Liver (tissue), 8 donors: ENCODE measurements at regions not wholly inside any gene's neighbourhood (a gene's known extent, or its start where the extent isn't known, plus 50 kb on each side); places are given as distances from the start of the nearest gene placed in this dataset.

ENCODE experiments used
- DNase-seq: peaks from one replicate; pipeline ENCODE4 v3.0.0-alpha.2; 2017; ENCODE audit warnings: low spot score
- H3K27ac ChIP-seq, 2 donors: one replicate each; pipeline ENCODE4 v1.7.0; 2013; ENCODE audit warnings: inconsistent platforms in 2 of 2, low read length in 2 of 2, control low read depth in 1 of 2, low read depth in 1 of 2, mild to moderate bottlenecking in 1 of 2
- H3K27me3 ChIP-seq, 4 donors: one replicate each; pipeline versions ENCODE4 v1.6.1 to v1.7.0; 2013; ENCODE audit warnings: low read length in 3 of 4, inconsistent platforms in 1 of 4, mild to moderate bottlenecking in 1 of 4, moderate library complexity in 1 of 4; ENCODE audit not compliant: control insufficient read depth in 4 of 4, insufficient read depth in 4 of 4
- H3K36me3 ChIP-seq, 4 donors: one replicate each; pipeline versions ENCODE4 v1.6.1 to v1.7.0; 2013; ENCODE audit warnings: low read length in 3 of 4, mild to moderate bottlenecking in 3 of 4, low read depth in 1 of 4, moderate library complexity in 1 of 4; ENCODE audit not compliant: control insufficient read depth in 4 of 4, insufficient read depth in 3 of 4
- H3K4me1 ChIP-seq, 4 donors: one replicate each; pipeline versions ENCODE4 v1.6.1 to v1.7.0; 2013; ENCODE audit warnings: low read length in 3 of 4, mild to moderate bottlenecking in 3 of 4, moderate library complexity in 1 of 4; ENCODE audit not compliant: control insufficient read depth in 4 of 4, insufficient read depth in 4 of 4
- H3K4me3 ChIP-seq, 3 donors: one replicate each; pipeline versions ENCODE4 v1.6.1 to v1.7.0; 2013; ENCODE audit warnings: low read length in 3 of 3, control low read depth in 1 of 3, low read depth in 1 of 3, mild to moderate bottlenecking in 1 of 3
- H3K9ac ChIP-seq, 2 donors: one replicate each; pipeline ENCODE4 v1.7.0; 2013; ENCODE audit warnings: low read length in 2 of 2, mild to moderate bottlenecking in 2 of 2, moderate library complexity in 2 of 2, control low read depth in 1 of 2, low read depth in 1 of 2
- H3K9me3 ChIP-seq, 4 donors: one replicate each; pipeline versions ENCODE4 v1.6.1 to v1.7.0; 2013; ENCODE audit warnings: low read length in 3 of 4; ENCODE audit not compliant: control insufficient read depth in 4 of 4
- EGR1 ChIP-seq, 2 donors: IDR thresholded peaks; 2 replicates each; pipeline ENCODE4 v1.6.1; 2016 to 2018; ENCODE audit warnings: antibody characterized with exemption in 2 of 2, low read depth in 2 of 2
- FOXA1 ChIP-seq: IDR thresholded peaks from 2 replicates; pipeline ENCODE4 v1.6.1; 2016; ENCODE audit warnings: antibody characterized with exemption
- FOXA2 ChIP-seq: IDR thresholded peaks from 2 replicates; pipeline ENCODE4 v1.6.1; 2016; ENCODE audit warnings: antibody characterized with exemption
- GABPA ChIP-seq, 2 donors: IDR thresholded peaks in 1 of 2; conservative IDR thresholded peaks in 1 of 2; 2 replicates each; pipeline ENCODE4 v1.6.1; 2016; ENCODE audit warnings: antibody characterized with exemption in 2 of 2, mild to moderate bottlenecking in 1 of 2, moderate library complexity in 1 of 2
- HNF4A ChIP-seq, 2 donors: conservative IDR thresholded peaks; 2 replicates each; pipeline ENCODE4 v1.6.1; 2016; ENCODE audit warnings: antibody characterized with exemption in 2 of 2, mild to moderate bottlenecking in 2 of 2
- HNF4G ChIP-seq: IDR thresholded peaks from 2 replicates; pipeline ENCODE4 v1.6.1; 2016; ENCODE audit warnings: antibody characterized with exemption
- NR2F2 ChIP-seq: IDR thresholded peaks from 2 replicates; pipeline ENCODE4 v1.6.1; 2016; ENCODE audit warnings: antibody characterized with exemption
- SP1 ChIP-seq: IDR thresholded peaks from 2 replicates; pipeline ENCODE4 v1.6.1; 2018; ENCODE audit warnings: antibody characterized with exemption, mild to moderate bottlenecking
- WGBS: extraction: QIAGEN DNeasy Blood & Tissue Kit; methylation state at CpG from one replicate; pipeline ENCODE4 v1.1.7; 2013; 5-methylcytosine and 5-hydroxymethylcytosine counted together
- TF ChIP-seq, protein P1 (sequence below): fragments of 150-350 bp; IDR thresholded peaks from 2 replicates; pipeline ENCODE4 v1.5.1; 2017; ENCODE audit warnings: improper control_type of control experiment, low read depth, low read length; ENCODE audit not compliant: missing input control
- TF ChIP-seq, protein P2 (sequence below): IDR thresholded peaks from 2 replicates; pipeline ENCODE4 v1.6.1; 2016; ENCODE audit warnings: antibody characterized with exemption
- TF ChIP-seq, protein P3 (sequence below): IDR thresholded peaks from 2 replicates; pipeline ENCODE4 v1.6.1; 2016; ENCODE audit warnings: antibody characterized with exemption
- donor health status: healthy.
- donor health status: healthy.
- donor health status: healthy.
- donor health status: healthy.
- donor health status: healthy.

DNA sequence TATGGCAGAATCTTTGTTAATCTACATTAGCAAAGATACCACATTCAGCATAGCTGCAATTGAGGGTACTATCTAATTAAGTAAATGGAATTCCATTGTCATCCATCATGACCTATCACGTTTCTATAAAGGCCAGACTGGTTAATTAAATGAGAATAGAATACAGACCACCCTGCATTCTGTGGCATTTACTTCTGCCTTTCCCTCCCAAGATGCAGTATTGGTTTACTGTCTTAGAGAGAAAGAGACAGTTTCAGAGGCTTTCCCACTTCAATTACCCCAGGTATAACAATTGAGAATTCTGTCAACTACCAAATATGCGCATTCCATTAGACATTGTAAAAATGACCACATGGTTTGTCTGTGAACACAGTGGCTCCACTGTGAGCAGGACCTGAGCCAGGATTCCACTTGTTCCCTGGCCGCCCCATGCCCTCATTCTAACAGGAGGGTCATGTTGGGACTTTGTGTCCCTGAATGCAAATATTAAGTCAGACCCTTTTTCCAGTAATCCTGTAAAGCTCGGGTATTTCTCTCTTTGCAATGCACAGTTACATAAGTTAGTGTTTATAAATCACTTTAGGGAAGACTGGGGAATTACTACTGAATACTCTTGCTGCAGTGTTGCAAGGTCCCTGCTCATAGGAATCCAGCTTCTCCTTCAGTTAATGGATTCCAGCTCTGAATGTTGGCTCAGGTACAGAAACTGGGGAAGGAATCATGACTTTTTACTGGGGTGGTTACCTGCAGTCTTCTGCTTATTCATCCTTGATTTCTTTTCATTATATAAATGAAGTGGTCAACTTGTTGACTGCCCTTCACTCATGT lies 261.0 kb downstream of the PDGFC start:
- TF ChIP-seq, protein P1, sequence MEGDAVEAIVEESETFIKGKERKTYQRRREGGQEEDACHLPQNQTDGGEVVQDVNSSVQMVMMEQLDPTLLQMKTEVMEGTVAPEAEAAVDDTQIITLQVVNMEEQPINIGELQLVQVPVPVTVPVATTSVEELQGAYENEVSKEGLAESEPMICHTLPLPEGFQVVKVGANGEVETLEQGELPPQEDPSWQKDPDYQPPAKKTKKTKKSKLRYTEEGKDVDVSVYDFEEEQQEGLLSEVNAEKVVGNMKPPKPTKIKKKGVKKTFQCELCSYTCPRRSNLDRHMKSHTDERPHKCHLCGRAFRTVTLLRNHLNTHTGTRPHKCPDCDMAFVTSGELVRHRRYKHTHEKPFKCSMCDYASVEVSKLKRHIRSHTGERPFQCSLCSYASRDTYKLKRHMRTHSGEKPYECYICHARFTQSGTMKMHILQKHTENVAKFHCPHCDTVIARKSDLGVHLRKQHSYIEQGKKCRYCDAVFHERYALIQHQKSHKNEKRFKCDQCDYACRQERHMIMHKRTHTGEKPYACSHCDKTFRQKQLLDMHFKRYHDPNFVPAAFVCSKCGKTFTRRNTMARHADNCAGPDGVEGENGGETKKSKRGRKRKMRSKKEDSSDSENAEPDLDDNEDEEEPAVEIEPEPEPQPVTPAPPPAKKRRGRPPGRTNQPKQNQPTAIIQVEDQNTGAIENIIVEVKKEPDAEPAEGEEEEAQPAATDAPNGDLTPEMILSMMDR, result no peak
- TF ChIP-seq HNF4G, result no peak
- TF ChIP-seq SP1, result no peak
- TF ChIP-seq HNF4A (conservative IDR thresholded peaks at IDR 0.05), result no peak
- TF ChIP-seq, protein P2, sequence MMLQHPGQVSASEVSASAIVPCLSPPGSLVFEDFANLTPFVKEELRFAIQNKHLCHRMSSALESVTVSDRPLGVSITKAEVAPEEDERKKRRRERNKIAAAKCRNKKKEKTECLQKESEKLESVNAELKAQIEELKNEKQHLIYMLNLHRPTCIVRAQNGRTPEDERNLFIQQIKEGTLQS, result no peak
- TF ChIP-seq FOXA2, result no peak
- TF ChIP-seq EGR1 (IDR thresholded peaks at IDR 0.05; ENCODE audit: low read depth in 2 of 2), result no peak
- TF ChIP-seq, protein P3, sequence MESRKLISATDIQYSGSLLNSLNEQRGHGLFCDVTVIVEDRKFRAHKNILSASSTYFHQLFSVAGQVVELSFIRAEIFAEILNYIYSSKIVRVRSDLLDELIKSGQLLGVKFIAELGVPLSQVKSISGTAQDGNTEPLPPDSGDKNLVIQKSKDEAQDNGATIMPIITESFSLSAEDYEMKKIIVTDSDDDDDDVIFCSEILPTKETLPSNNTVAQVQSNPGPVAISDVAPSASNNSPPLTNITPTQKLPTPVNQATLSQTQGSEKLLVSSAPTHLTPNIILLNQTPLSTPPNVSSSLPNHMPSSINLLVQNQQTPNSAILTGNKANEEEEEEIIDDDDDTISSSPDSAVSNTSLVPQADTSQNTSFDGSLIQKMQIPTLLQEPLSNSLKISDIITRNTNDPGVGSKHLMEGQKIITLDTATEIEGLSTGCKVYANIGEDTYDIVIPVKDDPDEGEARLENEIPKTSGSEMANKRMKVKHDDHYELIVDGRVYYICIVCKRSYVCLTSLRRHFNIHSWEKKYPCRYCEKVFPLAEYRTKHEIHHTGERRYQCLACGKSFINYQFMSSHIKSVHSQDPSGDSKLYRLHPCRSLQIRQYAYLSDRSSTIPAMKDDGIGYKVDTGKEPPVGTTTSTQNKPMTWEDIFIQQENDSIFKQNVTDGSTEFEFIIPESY, result no peak
- no peak for TF ChIP-seq NR2F2
- no peak for TF ChIP-seq GABPA (IDR thresholded peaks at IDR 0.05 in 1 of 2, conservative IDR thresholded peaks at IDR 0.05 in 1 of 2)
- Histone ChIP-seq H3K9me3 (no peaks in the 10 kb centered on the region), H3K4me1 (no peaks in the 10 kb centered on the region), H3K9ac (no peak overlapping the region), H3K27ac (no peak overlapping the region), H3K27me3 (no peaks in the 10 kb centered on the region), H3K4me3 (no peak overlapping the region), H3K36me3 (no peaks in the 10 kb centered on the region)
- no peak for DNase-seq
- WGBS, result 84% methylated on average over 4 of the region's 4 CpGs

DNA sequence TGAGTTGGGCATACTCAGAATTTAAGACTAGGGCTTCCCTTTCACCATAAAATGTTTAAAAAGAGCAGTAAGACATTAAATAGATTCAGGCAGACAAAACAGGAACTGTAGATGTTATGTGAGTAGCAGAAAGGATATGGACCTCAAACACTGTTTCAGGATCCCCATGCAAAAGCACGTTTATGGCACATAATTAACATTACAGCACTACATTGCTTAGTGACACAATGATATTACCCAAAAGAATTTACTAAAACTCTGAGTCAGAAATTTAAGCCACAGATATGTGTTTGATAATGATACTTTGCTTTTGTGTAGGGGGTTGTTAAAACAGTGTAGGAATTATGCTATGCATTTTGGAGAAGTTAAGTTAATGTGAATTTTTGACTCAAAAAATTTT lies 266.3 kb downstream of the PDGFC start:
- no peak for DNase-seq
- Histone ChIP-seq H3K36me3 (no peaks in the 10 kb centered on the region), H3K4me1 (no peaks in the 10 kb centered on the region), H3K27ac (no peak overlapping the region), H3K9ac (no peak overlapping the region), H3K9me3 (no peaks in the 10 kb centered on the region), H3K27me3 (no peaks in the 10 kb centered on the region), H3K4me3 (no peak overlapping the region)
- WGBS, result 36% methylated on average over 1 of the region's 1 CpG
- no peak for TF ChIP-seq FOXA1

DNA sequence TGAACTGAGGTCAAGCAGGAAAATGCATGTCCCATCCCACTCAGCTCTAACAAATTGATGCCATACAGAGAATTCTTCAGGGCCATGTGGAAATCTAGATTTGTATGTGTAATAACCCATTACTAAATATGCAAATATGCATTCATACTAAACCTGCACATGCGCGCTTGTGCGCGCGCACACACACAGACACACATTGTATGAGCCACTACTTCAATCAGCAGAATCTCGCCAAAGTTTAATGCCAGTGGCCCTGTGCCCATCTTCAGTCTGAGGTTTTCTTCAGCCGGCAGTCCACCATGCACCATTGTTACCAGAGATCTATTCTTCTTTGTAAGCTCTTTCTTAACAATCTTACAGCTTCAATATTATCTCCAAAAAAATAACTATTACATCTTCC lies 276.4 kb downstream of the PDGFC start:
- H3K4me3 ChIP-seq, result no peak overlapping the region
- H3K27me3 ChIP-seq, result no peaks in the 10 kb centered on the region
- no peaks in the 10 kb centered on the region for H3K4me1 ChIP-seq
- WGBS, result 97% methylated on average over 7 of the region's 7 CpGs
- H3K9ac ChIP-seq, result no peak overlapping the region
- no peak for TF ChIP-seq FOXA2
- no peak overlapping the region for H3K27ac ChIP-seq
- no peaks in the 10 kb centered on the region for H3K9me3 ChIP-seq
- no peaks in the 10 kb centered on the region for H3K36me3 ChIP-seq
- DNase-seq, result no peak
